ENCODE measurements at regions not wholly inside any gene's neighbourhood (a gene's known extent, or its start where the extent isn't known, plus 50 kb on each side); places are given as distances from the start of the nearest gene placed in this dataset.

DNA sequence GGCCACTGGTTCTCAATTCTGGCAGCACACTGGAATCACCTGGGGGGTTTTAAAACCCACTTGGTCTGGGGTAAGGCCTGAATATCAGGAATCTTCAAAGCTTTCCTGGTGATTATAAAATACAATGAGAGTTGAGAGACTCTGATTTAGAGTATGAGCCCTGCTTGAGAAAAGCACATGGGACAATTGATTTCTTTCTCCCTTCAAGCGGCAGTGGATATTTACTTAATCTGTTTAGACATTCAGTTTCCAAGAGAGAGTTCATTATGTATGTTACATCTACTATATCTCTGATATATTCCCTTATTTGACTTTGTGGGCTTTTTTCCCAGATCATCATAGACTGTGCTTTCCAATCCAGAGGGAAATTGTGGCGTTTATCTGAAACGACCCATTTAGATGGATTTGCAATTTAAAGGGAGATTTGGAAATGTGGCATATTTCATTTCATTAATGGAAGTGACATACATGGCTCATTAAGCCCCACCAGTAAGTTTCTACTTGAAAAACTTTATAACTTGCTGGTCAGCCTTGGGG is 171.2 kb upstream of the PFN2 start:
- H3K4me1 ChIP-seq (ENCODE audit: control insufficient read depth in 5 of 5, insufficient read depth in 5 of 5, low read length in 5 of 5) = no peaks in the 10 kb centered on the region
- no peaks in the 10 kb centered on the region for H3K36me3 ChIP-seq (ENCODE audit: control insufficient read depth in 5 of 5, insufficient read depth in 5 of 5, low read length in 5 of 5)
- no peaks in the 10 kb centered on the region for H3K9me3 ChIP-seq (ENCODE audit: control insufficient read depth in 5 of 5, low read length in 5 of 5)
- H3K27ac ChIP-seq (ENCODE audit: low read depth, low read length) = no peak overlapping the region
- no peak overlapping the region for H3K9ac ChIP-seq (ENCODE audit: low read length in 5 of 5)
- H3K4me3 ChIP-seq (ENCODE audit: low read depth in 1 of 5, low read length in 5 of 5) = no peak overlapping the region
- H3K27me3 ChIP-seq (ENCODE audit: control insufficient read depth in 5 of 5, insufficient read depth in 4 of 5, low read length in 5 of 5) = peaks cover 0 to 2% (median 0%) of the 10 kb centered on the region in 5 donors

DNA sequence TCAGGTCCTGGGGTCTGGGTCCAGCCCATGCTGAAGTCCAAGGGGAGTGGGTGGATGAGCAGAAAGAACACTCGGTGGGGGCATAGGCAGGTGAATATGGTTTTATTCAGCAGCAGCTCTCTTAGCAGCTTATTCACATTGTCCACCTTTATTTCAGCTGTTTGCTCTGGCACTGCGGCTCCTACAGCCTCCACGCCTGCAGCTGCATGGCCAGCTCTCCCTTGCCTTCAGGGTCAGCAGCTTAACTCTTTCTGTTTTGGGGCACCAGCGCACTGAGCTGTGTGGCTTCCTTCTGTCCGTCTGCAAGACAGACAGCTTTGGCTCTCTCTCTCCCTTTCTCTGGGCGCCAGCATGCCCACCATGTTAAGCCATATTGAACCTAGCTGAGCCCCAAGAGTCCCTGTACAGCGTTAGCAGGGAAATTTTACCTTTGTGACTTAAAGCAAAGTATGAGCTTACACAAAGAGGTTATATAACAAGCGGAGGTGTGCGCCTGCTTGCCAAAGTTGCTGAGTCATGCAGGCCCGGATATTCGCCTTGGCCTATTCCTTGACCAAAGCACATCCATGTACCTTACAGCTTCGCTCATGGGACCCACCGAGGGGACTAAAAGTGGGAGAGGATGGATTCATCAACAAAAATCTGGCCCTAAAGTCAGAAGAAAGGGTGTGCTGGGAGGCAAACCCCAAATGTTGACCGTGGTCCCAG is 170.1 kb upstream of the PFN2 start:
- Histone ChIP-seq H3K36me3 (ENCODE audit: control insufficient read depth in 5 of 5, insufficient read depth in 5 of 5, low read length in 5 of 5) (no peaks in the 10 kb centered on the region), H3K4me3 (ENCODE audit: low read depth in 1 of 5, low read length in 5 of 5) (no peak overlapping the region), H3K27ac (ENCODE audit: low read depth, low read length) (no peak overlapping the region), H3K9me3 (ENCODE audit: control insufficient read depth in 5 of 5, low read length in 5 of 5) (no peaks in the 10 kb centered on the region), H3K27me3 (ENCODE audit: control insufficient read depth in 5 of 5, insufficient read depth in 4 of 5, low read length in 5 of 5) (peaks cover 0 to 2% (median 0%) of the 10 kb centered on the region in 5 donors), H3K9ac (ENCODE audit: low read length in 5 of 5) (no peak overlapping the region), H3K4me1 (ENCODE audit: control insufficient read depth in 5 of 5, insufficient read depth in 5 of 5, low read length in 5 of 5) (no peaks in the 10 kb centered on the region)

DNA sequence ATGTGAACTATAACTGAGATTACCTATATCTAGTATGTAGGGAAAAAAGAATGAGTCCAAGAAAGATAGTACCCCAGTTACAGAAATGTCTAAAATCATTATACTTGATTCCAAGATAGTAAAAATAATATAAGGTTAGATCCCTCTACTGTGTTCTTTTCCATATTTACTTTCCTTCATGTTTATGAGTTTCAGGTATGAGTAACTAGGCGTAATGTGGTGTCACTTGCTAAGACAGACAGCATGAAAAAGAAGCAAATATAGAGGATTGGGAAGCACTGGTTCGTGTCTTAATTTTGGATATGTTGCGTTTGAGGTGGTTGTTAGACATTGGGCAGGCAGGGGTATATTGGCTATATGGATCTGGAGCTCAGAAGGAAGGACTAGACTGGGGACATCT is 168.1 kb upstream of the PFN2 start:
- H3K27me3 ChIP-seq (ENCODE audit: control insufficient read depth in 5 of 5, insufficient read depth in 4 of 5, low read length in 5 of 5) = peaks cover 0 to 2% (median 0%) of the 10 kb centered on the region in 5 donors
- H3K4me1 ChIP-seq (ENCODE audit: control insufficient read depth in 5 of 5, insufficient read depth in 5 of 5, low read length in 5 of 5) = no peaks in the 10 kb centered on the region
- no peak overlapping the region for H3K4me3 ChIP-seq (ENCODE audit: low read depth in 1 of 5, low read length in 5 of 5)
- H3K36me3 ChIP-seq (ENCODE audit: control insufficient read depth in 5 of 5, insufficient read depth in 5 of 5, low read length in 5 of 5) = no peaks in the 10 kb centered on the region
- no peak overlapping the region for H3K27ac ChIP-seq (ENCODE audit: low read depth, low read length)
- H3K9me3 ChIP-seq (ENCODE audit: control insufficient read depth in 5 of 5, low read length in 5 of 5) = no peaks in the 10 kb centered on the region
- H3K9ac ChIP-seq (ENCODE audit: low read length in 5 of 5) = no peak overlapping the region

GRCh38 chr3:150136242-150136641 is 165.5 kb upstream of the PFN2 start:
- Histone ChIP-seq H3K27ac (ENCODE audit: low read depth, low read length) (no peak overlapping the region), H3K27me3 (ENCODE audit: control insufficient read depth in 5 of 5, insufficient read depth in 4 of 5, low read length in 5 of 5) (peaks cover 0 to 2% (median 0%) of the 10 kb centered on the region in 5 donors), H3K36me3 (ENCODE audit: control insufficient read depth in 5 of 5, insufficient read depth in 5 of 5, low read length in 5 of 5) (no peaks in the 10 kb centered on the region), H3K9ac (ENCODE audit: low read length in 5 of 5) (no peak overlapping the region), H3K4me1 (ENCODE audit: control insufficient read depth in 5 of 5, insufficient read depth in 5 of 5, low read length in 5 of 5) (no peaks in the 10 kb centered on the region), H3K4me3 (ENCODE audit: low read depth in 1 of 5, low read length in 5 of 5) (no peak overlapping the region), H3K9me3 (ENCODE audit: control insufficient read depth in 5 of 5, low read length in 5 of 5) (no peaks in the 10 kb centered on the region)

GRCh38 chr3:150135287-150135721 is 164.6 kb upstream of the PFN2 start:
- Histone ChIP-seq H3K36me3 (ENCODE audit: control insufficient read depth in 5 of 5, insufficient read depth in 5 of 5, low read length in 5 of 5) (no peaks in the 10 kb centered on the region), H3K9me3 (ENCODE audit: control insufficient read depth in 5 of 5, low read length in 5 of 5) (no peaks in the 10 kb centered on the region), H3K9ac (ENCODE audit: low read length in 5 of 5) (no peak overlapping the region), H3K4me3 (ENCODE audit: low read depth in 1 of 5, low read length in 5 of 5) (no peak overlapping the region), H3K27ac (ENCODE audit: low read depth, low read length) (no peak overlapping the region), H3K27me3 (ENCODE audit: control insufficient read depth in 5 of 5, insufficient read depth in 4 of 5, low read length in 5 of 5) (peaks cover 0 to 2% (median 0%) of the 10 kb centered on the region in 5 donors), H3K4me1 (ENCODE audit: control insufficient read depth in 5 of 5, insufficient read depth in 5 of 5, low read length in 5 of 5) (no peaks in the 10 kb centered on the region)

GRCh38 chr3:150133293-150133692 is 162.6 kb upstream of the PFN2 start:
- no peaks in the 10 kb centered on the region for H3K9me3 ChIP-seq (ENCODE audit: control insufficient read depth in 5 of 5, low read length in 5 of 5)
- H3K4me3 ChIP-seq (ENCODE audit: low read depth in 1 of 5, low read length in 5 of 5) = no peak overlapping the region
- H3K36me3 ChIP-seq (ENCODE audit: control insufficient read depth in 5 of 5, insufficient read depth in 5 of 5, low read length in 5 of 5) = no peaks in the 10 kb centered on the region
- no peak overlapping the region for H3K9ac ChIP-seq (ENCODE audit: low read length in 5 of 5)
- no peak overlapping the region for H3K27ac ChIP-seq (ENCODE audit: low read depth, low read length)
- no peaks in the 10 kb centered on the region for H3K27me3 ChIP-seq (ENCODE audit: control insufficient read depth in 5 of 5, insufficient read depth in 4 of 5, low read length in 5 of 5)
- no peaks in the 10 kb centered on the region for H3K4me1 ChIP-seq (ENCODE audit: control insufficient read depth in 5 of 5, insufficient read depth in 5 of 5, low read length in 5 of 5)

- H3K9ac ChIP-seq (ENCODE audit: low read length in 5 of 5) = no peak overlapping the region
- no peak overlapping the region for H3K4me3 ChIP-seq (ENCODE audit: low read depth in 1 of 5, low read length in 5 of 5)
- no peak overlapping the region for H3K27ac ChIP-seq (ENCODE audit: low read depth, low read length)
- H3K27me3 ChIP-seq (ENCODE audit: control insufficient read depth in 5 of 5, insufficient read depth in 4 of 5, low read length in 5 of 5) = no peaks in the 10 kb centered on the region
- H3K4me1 ChIP-seq (ENCODE audit: control insufficient read depth in 5 of 5, insufficient read depth in 5 of 5, low read length in 5 of 5) = no peaks in the 10 kb centered on the region
- H3K36me3 ChIP-seq (ENCODE audit: control insufficient read depth in 5 of 5, insufficient read depth in 5 of 5, low read length in 5 of 5) = no peaks in the 10 kb centered on the region
- no peaks in the 10 kb centered on the region for H3K9me3 ChIP-seq (ENCODE audit: control insufficient read depth in 5 of 5, low read length in 5 of 5)
Measured at GRCh38 chr3:150132101-150132749, 161.5 kb upstream of the PFN2 start.

GRCh38 chr3:150131663-150132062 is 161.0 kb upstream of the PFN2 start:
- Histone ChIP-seq H3K9me3 (ENCODE audit: control insufficient read depth in 5 of 5, low read length in 5 of 5) (no peaks in the 10 kb centered on the region), H3K27me3 (ENCODE audit: control insufficient read depth in 5 of 5, insufficient read depth in 4 of 5, low read length in 5 of 5) (no peaks in the 10 kb centered on the region), H3K9ac (ENCODE audit: low read length in 5 of 5) (no peak overlapping the region), H3K4me1 (ENCODE audit: control insufficient read depth in 5 of 5, insufficient read depth in 5 of 5, low read length in 5 of 5) (no peaks in the 10 kb centered on the region), H3K4me3 (ENCODE audit: low read depth in 1 of 5, low read length in 5 of 5) (no peak overlapping the region), H3K36me3 (ENCODE audit: control insufficient read depth in 5 of 5, insufficient read depth in 5 of 5, low read length in 5 of 5) (no peaks in the 10 kb centered on the region), H3K27ac (ENCODE audit: low read depth, low read length) (no peak overlapping the region)

- no peaks in the 10 kb centered on the region for H3K27me3 ChIP-seq (ENCODE audit: control insufficient read depth in 5 of 5, insufficient read depth in 4 of 5, low read length in 5 of 5)
- H3K9me3 ChIP-seq (ENCODE audit: control insufficient read depth in 5 of 5, low read length in 5 of 5) = no peaks in the 10 kb centered on the region
- H3K9ac ChIP-seq (ENCODE audit: low read length in 5 of 5) = no peak overlapping the region
- no peak overlapping the region for H3K4me3 ChIP-seq (ENCODE audit: low read depth in 1 of 5, low read length in 5 of 5)
- H3K36me3 ChIP-seq (ENCODE audit: control insufficient read depth in 5 of 5, insufficient read depth in 5 of 5, low read length in 5 of 5) = no peaks in the 10 kb centered on the region
- H3K27ac ChIP-seq (ENCODE audit: low read depth, low read length) = no peak overlapping the region
- H3K4me1 ChIP-seq (ENCODE audit: control insufficient read depth in 5 of 5, insufficient read depth in 5 of 5, low read length in 5 of 5) = no peaks in the 10 kb centered on the region
Measured at GRCh38 chr3:150130404-150131100, 159.9 kb upstream of the PFN2 start.

- Histone ChIP-seq H3K4me3 (ENCODE audit: low read depth in 1 of 5, low read length in 5 of 5) (no peak overlapping the region), H3K27ac (ENCODE audit: low read depth, low read length) (no peak overlapping the region), H3K4me1 (ENCODE audit: control insufficient read depth in 5 of 5, insufficient read depth in 5 of 5, low read length in 5 of 5) (no peaks in the 10 kb centered on the region), H3K9me3 (ENCODE audit: control insufficient read depth in 5 of 5, low read length in 5 of 5) (no peaks in the 10 kb centered on the region), H3K36me3 (ENCODE audit: control insufficient read depth in 5 of 5, insufficient read depth in 5 of 5, low read length in 5 of 5) (no peaks in the 10 kb centered on the region), H3K9ac (ENCODE audit: low read length in 5 of 5) (no peak overlapping the region), H3K27me3 (ENCODE audit: control insufficient read depth in 5 of 5, insufficient read depth in 4 of 5, low read length in 5 of 5) (no peaks in the 10 kb centered on the region)
Measured at GRCh38 chr3:150129166-150129565, 158.5 kb upstream of the PFN2 start.

Data from subcutaneous abdominal adipose tissue (tissue), 5 donors.